SH-SY5Y (cell line): ENCODE measurements at regions not wholly inside any gene's neighbourhood (a gene's known extent, or its start where the extent isn't known, plus 50 kb on each side); places are given as distances from the start of the nearest gene placed in this dataset.

ENCODE experiments used
- GATA2 ChIP-seq: IDR thresholded peaks from 2 replicates; pipeline ENCODE4 v1.6.1; 2011; ENCODE audit warnings: mild to moderate bottlenecking, low read depth, low read length
- GATA3 ChIP-seq: IDR thresholded peaks from 2 replicates; pipeline ENCODE4 v1.6.1; 2011; ENCODE audit warnings: low read depth, mild to moderate bottlenecking, low read length, moderate library complexity

- no peak for TF ChIP-seq GATA3
- no peak for TF ChIP-seq GATA2
Observed at GRCh38 chr4:52374877-52375276, 284.2 kb downstream of the USP46 start.
